BE2C (cell line): ENCODE measurements at regions not wholly inside any gene's neighbourhood (a gene's known extent, or its start where the extent isn't known, plus 50 kb on each side); places are given as distances from the start of the nearest gene placed in this dataset.
"Not testable (repeated sequence)": the region's sequence is repeated elsewhere in the genome, so short reads cannot be mapped to it uniquely, and the experiment has no call there.

Experiments used
- DNase-seq: peaks from one replicate; pipeline ENCODE4 v3.0.0-alpha.2; 2020
- H3K27me3 ChIP-seq: fragments of 250-450 bp; sonication (Bioruptor Pico); 2 replicates; pipeline ENCODE4 v1.5.1; 2020; ENCODE audit warnings: mild to moderate bottlenecking
- H3K36me3 ChIP-seq: fragments of 250-450 bp; sonication (Bioruptor Pico); 2 replicates; pipeline ENCODE4 v1.5.1; 2020; ENCODE audit warnings: mild to moderate bottlenecking
- H3K4me1 ChIP-seq: fragments of 250-450 bp; sonication (Bioruptor Pico); 2 replicates; pipeline ENCODE4 v1.5.1; 2020
- H3K4me3 ChIP-seq: 2 replicates; pipeline ENCODE4 v1.5.1; 2011; ENCODE audit warnings: low read depth, low read length
- H3K9me3 ChIP-seq: fragments of 250-450 bp; sonication (Bioruptor Pico); 2 replicates; pipeline ENCODE4 v1.5.1; 2020
- TF ChIP-seq, protein P1 (sequence below): IDR thresholded peaks from 2 replicates; pipeline ENCODE4 v1.5.1; 2012; ENCODE audit warnings: mild to moderate bottlenecking, low read depth, low read length

DNA sequence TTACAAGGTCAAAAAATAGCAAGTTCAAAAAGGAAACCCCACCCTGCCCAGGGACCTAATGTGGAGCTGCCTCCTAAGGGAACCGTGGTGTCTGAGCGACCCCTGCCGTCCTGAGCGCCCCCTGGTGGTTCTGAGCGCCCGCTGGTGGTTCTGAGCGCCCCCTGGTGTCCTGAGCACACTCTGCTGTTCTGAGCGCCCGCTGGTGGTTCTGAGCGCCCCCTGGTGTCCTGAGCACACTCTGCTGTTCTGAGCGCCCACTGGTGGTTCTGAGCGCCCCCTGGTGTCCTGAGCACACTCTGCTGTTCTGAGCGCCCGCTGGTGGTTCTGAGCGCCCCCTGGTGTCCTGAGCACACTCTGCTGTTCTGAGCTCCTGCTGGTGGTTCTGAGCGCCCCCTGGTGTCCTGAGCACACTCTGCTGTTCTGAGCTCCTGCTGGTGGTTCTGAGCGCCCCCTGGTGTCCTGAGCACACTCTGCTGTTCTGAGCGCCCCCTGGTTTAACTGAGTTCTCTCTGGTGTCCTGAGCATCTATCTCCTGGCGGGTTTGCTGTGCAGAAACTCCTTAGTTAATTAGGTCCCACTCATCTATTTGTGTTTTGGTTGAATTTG, 1137.5 kb downstream of the TMEM121 start:
- TF ChIP-seq, protein P1, sequence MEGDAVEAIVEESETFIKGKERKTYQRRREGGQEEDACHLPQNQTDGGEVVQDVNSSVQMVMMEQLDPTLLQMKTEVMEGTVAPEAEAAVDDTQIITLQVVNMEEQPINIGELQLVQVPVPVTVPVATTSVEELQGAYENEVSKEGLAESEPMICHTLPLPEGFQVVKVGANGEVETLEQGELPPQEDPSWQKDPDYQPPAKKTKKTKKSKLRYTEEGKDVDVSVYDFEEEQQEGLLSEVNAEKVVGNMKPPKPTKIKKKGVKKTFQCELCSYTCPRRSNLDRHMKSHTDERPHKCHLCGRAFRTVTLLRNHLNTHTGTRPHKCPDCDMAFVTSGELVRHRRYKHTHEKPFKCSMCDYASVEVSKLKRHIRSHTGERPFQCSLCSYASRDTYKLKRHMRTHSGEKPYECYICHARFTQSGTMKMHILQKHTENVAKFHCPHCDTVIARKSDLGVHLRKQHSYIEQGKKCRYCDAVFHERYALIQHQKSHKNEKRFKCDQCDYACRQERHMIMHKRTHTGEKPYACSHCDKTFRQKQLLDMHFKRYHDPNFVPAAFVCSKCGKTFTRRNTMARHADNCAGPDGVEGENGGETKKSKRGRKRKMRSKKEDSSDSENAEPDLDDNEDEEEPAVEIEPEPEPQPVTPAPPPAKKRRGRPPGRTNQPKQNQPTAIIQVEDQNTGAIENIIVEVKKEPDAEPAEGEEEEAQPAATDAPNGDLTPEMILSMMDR, result peak; percentile 89
- peak; percentile 37 for DNase-seq

GRCh38 chr14:106665814-106666213, 1139.4 kb downstream of the TMEM121 start:
- no peak for DNase-seq
- peaks cover 4% of the 10 kb centered on the region for H3K9me3 ChIP-seq

More for the DNA sequence above, 1137.5 kb downstream of the TMEM121 start:
- not testable (repeated sequence) for H3K27me3 ChIP-seq, H3K4me1 ChIP-seq, H3K36me3 ChIP-seq, H3K9me3 ChIP-seq, H3K4me3 ChIP-seq

DNA sequence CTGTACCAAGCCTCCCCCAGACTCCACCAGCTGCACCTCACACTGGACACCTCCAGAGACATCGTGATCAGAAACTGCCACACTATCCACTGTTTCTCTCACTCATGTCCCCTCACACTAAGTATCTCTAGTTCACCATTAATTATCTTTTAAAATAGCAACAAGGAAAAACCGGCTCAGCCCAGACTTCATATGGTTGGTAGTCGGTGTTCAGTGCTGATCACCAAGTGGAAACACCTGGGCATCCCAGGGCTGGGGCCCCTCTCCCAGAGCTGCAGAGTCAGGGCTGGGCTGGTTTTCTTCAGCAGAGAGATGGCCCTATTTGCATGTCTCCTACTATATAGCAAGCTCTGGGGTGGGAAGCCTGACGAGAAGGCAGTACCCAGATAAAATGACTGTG, 1140.0 kb downstream of the TMEM121 start:
- Histone ChIP-seq H3K4me3 (no peak overlapping the region), H3K36me3 (no peaks in the 10 kb centered on the region), H3K4me1 (no peaks in the 10 kb centered on the region), H3K27me3 (no peaks in the 10 kb centered on the region), H3K9me3 (peaks cover 4% of the 10 kb centered on the region)
- TF ChIP-seq, protein P1, result no peak
- DNase-seq, result no peak

More at GRCh38 chr14:106665814-106666213, 1139.4 kb downstream of the TMEM121 start:
- Histone ChIP-seq H3K4me1 (no peaks in the 10 kb centered on the region), H3K4me3 (no peak overlapping the region), H3K27me3 (no peaks in the 10 kb centered on the region), H3K36me3 (no peaks in the 10 kb centered on the region)
- TF ChIP-seq, protein P1, result no peak

GRCh38 chr14:106670011-106670410, 1143.6 kb downstream of the TMEM121 start:
- TF ChIP-seq, protein P1, result no peak
- DNase-seq, result no peak
- no peaks in the 10 kb centered on the region for H3K36me3 ChIP-seq
- no peak overlapping the region for H3K4me3 ChIP-seq
- H3K9me3 ChIP-seq, result no peaks in the 10 kb centered on the region
- H3K27me3 ChIP-seq, result no peaks in the 10 kb centered on the region
- H3K4me1 ChIP-seq, result no peaks in the 10 kb centered on the region

DNA sequence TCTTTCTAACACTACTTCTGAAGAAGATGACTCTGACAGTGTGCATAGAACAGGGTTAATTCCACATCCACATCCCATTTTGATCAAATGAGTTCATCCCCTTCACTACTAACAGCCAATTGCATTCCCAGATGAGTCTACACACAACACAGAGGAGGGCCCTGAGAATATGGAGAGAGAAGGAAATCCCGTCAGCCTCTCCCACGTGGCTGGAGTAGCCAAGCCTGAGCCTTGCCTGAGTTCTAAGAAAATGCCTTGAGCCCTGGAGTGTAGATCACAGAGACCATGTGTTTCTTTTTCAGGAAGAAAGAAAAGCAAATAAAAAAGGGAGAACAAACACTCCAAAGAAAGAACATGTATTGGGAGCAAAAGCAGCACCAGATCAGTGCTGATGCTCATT, 1147.7 kb downstream of the TMEM121 start:
- H3K4me3 ChIP-seq, H3K36me3 ChIP-seq, H3K4me1 ChIP-seq, H3K9me3 ChIP-seq, DNase-seq, H3K27me3 ChIP-seq: not testable (repeated sequence)

DNA sequence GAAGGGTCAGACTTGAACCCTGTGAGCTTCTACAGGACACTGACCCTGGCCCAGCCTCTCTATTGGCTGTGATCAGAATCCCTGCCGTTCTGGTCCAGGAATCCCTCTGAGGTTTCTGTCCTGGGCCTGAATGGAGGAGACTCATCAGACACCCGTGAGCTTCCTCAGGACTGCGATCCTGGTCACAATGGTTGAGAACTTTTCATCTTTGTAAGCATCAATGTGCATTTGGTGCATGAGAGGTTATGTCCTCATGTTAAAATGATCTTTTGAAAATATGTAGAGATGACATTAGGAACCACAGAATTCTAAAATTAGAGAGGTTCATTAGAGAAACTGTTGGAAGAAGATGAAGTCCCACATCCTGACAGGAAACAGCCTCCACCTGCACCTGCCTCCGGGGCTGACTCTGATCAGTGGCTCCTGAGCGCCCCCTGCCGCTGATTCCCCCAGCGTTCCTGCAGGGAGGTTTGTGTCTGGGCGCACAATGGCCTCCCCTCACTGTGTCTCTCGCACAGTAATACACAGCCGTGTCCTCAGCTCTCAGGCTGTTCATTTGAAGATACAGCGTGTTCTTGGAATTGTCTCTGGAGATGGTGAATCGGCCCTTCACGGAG, 1148.2 kb downstream of the TMEM121 start:
- peak; percentile 19 for DNase-seq
- H3K4me1 ChIP-seq, H3K36me3 ChIP-seq, H3K27me3 ChIP-seq, H3K9me3 ChIP-seq, H3K4me3 ChIP-seq: not testable (repeated sequence)
- TF ChIP-seq, protein P1, result 0 out of 2 replicates have a peak, but pooled peaks have one; percentile 12

DNA sequence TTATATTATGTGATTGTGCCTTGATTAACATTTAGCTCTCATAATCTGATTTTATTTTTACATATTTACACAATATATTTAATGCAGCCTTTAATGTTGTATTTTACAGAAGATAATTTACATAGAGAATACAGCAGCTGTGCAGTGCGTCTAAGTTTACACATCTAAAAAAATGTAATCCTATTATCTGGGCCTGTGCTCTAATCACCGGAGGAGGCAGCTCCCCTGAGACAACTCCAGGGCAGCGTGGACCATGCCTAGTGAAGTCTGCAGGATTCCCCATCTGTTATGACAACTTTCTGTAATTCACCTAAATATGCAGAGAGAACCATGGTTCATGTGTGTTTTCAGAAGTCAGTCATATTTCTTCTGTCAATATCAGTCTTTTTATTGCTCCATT, 1149.3 kb downstream of the TMEM121 start:
- H3K4me1 ChIP-seq, H3K9me3 ChIP-seq, H3K36me3 ChIP-seq, H3K27me3 ChIP-seq, H3K4me3 ChIP-seq: not testable (repeated sequence)
- peak; percentile 18 for DNase-seq
